ENCODE measurements at regions not wholly inside any gene's neighbourhood (a gene's known extent, or its start where the extent isn't known, plus 50 kb on each side); places are given as distances from the start of the nearest gene placed in this dataset.
"Not testable (repeated sequence)": the region's sequence is repeated elsewhere in the genome, so short reads cannot be mapped to it uniquely, and the experiment has no call there.

GRCh38 chr21:28034334-28034733 is 958.3 kb downstream of the LTN1 start:
- not testable (repeated sequence) for DNase-seq

GRCh38 chr21:28032652-28033051 is 960.0 kb downstream of the LTN1 start:
- not testable (repeated sequence) for DNase-seq

- DNase-seq, result not testable (repeated sequence)
Observed at GRCh38 chr21:28031066-28031465, 961.6 kb downstream of the LTN1 start.

GRCh38 chr21:28025111-28025510 is 967.6 kb downstream of the LTN1 start:
- DNase-seq, result no peak

GRCh38 chr21:28018741-28019669 is 973.7 kb downstream of the LTN1 start:
- no peak for DNase-seq

DNA sequence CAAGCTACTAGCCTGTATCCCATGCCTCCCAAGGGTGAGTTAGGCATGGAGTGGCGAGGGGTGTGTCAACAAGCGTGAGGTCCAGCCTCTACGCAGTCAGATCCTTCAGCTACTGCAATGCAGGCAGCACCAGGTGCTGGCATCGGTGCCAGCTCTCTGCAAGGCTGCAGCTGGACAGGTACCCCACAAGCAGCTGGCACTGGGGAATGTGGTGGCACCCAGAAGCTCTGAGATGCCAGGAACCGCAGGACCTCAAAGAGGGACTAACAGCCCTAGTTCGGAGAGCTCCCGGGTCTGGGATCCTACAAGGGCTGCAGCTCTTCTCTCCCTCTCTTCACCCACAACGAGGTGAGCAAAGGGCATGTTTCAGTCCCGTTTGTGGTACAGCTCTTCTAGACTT is 974.5 kb downstream of the LTN1 start:
- DNase-seq, result no peak

DNA sequence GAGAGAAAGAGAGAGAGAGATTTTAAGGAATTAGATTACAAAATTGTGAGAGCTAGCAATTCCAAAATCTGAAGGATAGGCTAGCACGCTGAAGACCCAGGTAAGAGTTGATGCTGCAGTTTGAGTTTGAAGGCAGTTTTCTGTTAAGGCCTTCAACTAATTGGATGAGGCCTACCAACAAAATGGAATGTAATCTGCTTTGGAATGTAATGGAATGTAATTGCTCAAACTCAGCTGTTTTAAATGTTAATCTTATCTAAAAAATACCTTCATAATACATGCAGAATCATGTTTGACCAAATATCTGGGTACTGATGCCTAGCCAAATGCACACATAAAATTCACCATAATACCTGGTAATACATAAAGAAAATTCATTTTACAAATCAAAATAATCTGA is 976.1 kb downstream of the LTN1 start:
- no peak for DNase-seq

GRCh38 chr21:28013123-28013522 is 979.6 kb downstream of the LTN1 start:
- not testable (repeated sequence) for DNase-seq

DNA sequence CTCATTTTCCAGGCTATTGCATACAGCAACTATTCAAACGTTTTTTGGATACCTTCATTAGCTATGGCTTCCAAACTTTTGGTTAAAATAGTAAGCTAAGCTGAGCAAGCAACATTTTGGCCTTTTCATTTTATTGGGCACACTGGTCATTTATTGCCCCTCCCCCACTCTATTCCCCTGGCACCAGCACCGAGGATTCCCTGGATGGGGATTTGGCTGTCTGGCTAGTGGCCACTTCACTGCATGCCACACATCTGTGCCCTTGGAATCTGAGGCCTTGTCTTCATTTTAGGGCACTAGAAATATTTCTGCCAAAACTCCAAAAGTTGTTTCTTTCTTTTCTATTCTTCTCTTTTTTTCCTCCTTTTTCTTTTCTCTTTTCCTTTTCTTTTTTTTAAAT is 980.7 kb downstream of the LTN1 start:
- not testable (repeated sequence) for DNase-seq

DNA sequence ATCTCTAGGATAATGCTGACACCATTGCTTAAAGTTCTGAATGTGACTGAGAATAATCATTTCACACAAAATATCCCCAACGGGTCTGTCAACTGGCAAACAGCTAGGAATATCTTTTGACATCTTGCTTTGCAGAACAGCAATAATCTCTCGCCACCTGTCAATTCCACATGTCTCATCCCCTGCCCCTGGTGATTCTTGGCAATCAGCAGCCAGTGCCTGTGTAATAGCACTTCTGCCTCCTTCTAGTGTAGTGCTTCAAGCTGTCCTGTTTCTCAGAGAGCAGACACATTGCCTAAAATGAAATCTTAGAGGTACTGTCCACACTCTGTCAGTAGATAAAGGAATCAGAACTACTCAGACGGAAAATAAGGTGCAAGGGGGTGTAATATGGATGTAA is 984.4 kb downstream of the LTN1 start:
- not testable (repeated sequence) for DNase-seq

DNA sequence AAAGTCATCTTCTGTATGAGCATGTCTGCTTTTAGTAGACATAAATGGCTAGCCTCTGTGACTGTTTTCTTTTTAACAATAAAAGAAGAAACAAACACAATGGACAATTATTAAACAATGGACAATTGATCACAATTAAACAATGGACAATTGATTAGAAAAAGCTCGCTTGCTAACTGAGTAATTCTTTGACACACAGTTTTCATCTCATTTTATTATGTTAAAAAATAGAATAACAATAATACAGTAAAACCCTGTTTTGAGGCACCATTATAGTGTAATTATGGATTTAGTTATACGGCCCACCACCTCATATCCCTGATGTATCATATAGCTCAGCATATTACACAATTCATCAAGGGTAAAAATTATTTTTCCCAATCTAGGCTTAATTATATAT is 989.0 kb downstream of the LTN1 start:
- DNase-seq, result not testable (repeated sequence)

DNA sequence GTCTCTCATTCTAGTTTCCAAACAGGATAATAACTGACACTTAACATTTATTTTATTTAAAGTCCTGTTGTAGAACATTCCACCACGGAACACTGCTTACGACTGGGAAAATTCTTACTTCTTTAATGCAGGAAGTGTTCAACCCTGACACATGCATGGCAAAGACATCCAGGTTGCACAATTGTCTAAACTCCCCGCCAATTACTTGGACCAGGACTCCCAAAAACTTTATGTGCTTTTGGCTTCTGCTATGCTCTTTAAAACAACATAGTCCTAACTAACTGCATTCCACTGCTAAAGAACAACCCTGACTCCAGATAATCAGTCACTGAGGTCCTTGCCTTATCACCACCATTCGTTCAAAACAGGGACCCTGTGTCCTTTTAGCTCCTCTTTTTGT is 995.8 kb downstream of the LTN1 start:
- not testable (repeated sequence) for DNase-seq

GRCh38 chr21:27984663-27985325 is 1007.9 kb downstream of the LTN1 start:
- DNase-seq, result not testable (repeated sequence)

DNA sequence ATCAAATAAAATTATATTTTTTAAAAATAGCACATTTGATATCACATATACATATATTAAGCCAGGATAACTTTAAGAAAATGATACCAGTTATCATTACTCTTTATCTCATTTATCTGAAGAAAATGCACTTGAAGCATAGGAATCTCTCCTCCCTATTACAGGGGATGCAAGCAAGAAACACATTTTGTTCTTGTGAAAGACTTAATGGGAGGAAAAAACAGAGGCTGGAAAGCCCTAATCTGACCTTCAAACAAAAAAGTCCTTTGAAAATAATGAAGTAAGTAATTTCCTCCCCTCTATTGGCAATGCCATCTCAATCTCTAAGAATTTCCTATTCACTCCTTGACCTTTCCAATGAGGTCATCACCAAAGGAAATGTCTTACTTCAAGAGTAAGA is 1012.6 kb upstream of the ADAMTS5 start:
- not testable (repeated sequence) for DNase-seq

- no peak for DNase-seq
Observed at GRCh38 chr21:27975514-27975913, 1008.6 kb upstream of the ADAMTS5 start.

DNA sequence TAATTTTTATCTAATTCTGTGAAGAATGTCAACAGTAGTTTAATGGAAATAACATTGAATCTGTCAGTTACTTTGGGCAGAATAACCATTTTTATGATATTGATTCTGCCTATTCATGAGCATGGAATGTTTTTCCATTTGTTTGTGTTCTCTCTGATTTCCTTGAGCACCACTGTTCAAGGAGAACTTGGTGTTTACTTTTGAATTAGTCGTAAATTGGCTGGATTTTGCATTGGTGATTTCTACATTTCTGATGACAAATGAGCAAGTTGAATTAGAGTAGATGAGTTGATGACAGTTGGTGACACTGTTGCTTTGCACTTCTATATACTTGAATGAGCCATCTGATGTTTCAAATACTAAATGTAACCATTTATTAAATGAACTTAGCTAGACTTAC is 1007.3 kb upstream of the ADAMTS5 start:
- not testable (repeated sequence) for DNase-seq

DNA sequence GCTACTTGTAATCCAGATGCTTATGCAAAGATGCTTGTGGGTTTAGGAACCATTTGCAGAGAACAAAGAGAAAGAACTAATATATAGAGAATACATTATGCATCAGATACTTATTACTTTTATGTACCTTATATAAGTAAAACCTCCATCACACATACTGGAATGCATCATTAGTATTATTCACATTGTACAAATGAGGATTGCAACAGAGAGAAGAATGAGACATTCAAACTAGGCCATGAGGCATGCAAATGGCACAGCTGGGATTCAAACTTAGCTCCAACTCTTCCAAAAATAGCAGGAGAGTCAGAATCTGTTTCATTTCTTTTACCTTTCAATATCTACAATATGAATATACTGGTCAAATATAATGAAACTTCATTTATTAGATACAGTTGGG is 1001.4 kb upstream of the ADAMTS5 start:
- not testable (repeated sequence) for DNase-seq

- no peak for DNase-seq
Observed at GRCh38 chr21:27954543-27955165, 987.8 kb upstream of the ADAMTS5 start.

DNA sequence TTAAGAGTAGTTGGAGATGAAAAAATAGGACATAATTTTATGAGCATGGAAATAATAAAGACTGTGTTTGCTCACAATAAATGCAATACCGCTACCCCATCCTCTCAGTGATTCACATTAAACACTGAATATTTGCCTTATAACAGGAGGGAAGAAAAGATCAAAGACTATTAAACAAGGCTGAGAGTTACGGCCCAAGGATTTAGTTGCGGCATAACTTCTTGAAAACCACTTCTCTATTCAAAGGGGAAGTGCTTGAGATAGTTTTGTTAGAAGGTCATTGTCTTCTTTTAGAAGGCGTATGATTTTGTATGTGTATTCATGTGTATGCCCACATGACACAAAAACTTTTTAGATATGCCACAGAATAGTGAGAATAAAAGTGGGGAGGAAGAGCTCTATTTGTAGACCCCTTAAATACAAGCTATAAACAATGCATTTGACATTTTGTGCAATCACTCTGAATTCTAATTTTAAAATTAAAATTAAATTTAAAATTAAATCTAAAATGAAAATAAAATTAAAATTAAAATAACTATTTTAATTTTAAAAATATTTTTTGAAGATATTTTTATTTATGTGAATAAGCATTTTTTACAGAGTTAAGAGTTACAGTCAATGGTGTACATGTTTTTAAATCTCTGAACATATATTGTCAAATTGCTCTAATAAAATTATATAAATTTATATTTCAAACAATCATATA is 986.6 kb upstream of the ADAMTS5 start:
- DNase-seq, result no peak

- DNase-seq, result not testable (repeated sequence)
Observed at GRCh38 chr21:27949093-27949492, 982.2 kb upstream of the ADAMTS5 start.

DNA sequence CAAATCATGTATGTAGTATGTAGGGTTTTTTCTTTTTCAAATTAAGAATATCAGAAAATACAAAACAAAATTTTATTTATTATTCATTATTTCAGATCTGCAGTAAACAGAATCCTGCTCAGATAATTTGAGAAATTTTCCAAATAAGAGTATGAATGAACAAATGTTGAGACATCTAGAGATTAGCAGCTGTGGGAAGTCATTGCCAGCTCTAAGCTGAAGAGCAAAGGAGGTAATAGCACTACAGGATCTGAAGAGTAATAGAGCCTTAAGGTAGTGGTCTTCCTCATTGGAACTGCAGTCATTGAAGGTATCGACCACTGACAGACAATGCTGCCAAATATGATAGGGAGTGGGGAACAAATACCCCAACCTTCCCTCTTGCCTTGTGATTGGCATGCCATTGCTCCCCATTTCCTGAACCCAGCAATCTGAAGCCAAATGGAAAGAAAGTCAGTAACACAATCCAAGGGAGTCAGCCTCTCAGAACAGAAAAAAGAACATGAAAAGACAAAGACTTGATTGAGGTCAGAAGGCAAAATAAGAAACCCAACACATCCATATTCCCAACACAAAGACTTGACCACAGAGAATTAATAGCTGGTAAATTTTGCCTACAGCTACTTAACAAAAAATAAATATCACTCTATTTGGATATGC is 963.4 kb upstream of the ADAMTS5 start:
- DNase-seq, result not testable (repeated sequence)

- DNase-seq, result not testable (repeated sequence)
Observed at GRCh38 chr21:27929179-27929578, 962.3 kb upstream of the ADAMTS5 start.

Data from right forelimb (tissue), 1 donor.